ENCODE measurements at regions not wholly inside any gene's neighbourhood (a gene's known extent, or its start where the extent isn't known, plus 50 kb on each side); places are given as distances from the start of the nearest gene placed in this dataset.
"Not testable (repeated sequence)": the region's sequence is repeated elsewhere in the genome, so short reads cannot be mapped to it uniquely, and the experiment has no call there.

DNA sequence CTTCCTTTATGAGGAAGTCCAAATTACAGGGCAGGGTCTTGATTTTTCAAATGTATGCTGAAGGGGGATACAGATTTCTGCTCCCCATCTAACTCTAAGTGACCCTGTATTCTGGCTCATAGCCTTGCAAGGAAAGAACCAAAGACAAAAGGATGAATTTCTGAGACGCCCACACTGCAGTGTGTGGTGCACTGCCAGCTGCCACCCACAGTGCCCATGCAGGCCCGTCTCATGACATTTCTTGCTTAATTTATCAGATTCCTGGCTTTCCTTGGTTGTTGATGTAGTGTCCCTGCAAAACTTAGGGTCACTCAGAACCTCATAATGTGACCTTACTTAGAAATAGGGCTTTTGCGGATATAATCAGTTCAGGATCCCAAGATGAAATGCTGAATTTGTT, 68.0 kb downstream of the CBLN4 start:
- DNase-seq (ENCODE audit: low spot score), result no peak

DNA sequence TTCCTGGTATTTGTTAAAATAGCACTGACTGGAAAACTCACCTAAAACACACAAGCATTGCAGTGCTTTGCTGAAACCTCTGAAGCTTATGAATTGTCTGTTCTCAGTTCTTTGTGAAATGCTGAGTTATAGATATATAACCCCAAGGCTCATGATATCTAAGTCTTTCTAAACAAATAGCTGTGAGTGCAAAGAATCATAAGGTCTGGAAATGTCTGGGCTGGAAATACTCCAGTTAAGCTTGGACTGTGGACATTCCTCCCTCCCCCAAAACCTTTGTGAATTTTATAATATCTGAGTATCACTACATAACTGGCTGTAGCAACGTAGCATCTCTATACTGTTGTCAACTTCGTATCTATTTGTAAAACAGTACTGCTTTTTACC, 69.1 kb downstream of the CBLN4 start:
- DNase-seq (ENCODE audit: low spot score), result no peak

DNA sequence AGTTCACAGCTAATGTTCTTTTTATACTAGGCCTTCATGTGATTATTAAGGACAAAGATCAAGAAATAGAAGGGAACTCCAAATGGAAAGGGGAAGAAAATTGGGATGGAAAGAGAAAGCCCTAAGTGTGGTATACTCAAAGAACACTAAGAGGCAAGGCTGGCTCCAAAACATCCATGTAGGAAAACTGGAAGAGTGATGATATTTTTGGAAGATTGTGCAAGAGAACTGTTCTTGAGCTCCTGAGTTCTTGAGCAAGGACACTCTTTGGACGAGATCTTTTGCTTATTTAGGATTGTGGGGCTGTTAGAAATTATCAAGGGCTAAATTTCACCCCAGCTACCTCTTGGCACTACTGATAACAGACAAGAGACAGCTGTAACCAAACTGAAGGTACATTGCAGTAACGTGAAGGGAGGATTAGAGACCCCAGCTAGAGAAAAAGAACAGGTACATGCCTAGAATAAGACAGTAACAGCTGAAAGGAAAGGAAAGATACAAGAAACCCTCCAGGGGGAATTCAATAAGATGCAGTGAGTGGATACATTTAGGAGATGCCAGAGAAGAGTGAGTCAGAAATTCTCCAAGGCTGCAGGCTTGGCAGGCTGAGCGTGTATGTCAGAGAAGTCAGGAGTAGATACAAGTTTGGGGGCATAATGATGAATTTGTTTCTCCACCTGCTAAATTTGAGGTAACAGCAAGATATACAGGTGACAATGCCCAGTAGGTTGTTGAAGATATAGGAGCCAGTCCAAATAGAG, 69.7 kb downstream of the CBLN4 start:
- no peak for DNase-seq (ENCODE audit: low spot score)

DNA sequence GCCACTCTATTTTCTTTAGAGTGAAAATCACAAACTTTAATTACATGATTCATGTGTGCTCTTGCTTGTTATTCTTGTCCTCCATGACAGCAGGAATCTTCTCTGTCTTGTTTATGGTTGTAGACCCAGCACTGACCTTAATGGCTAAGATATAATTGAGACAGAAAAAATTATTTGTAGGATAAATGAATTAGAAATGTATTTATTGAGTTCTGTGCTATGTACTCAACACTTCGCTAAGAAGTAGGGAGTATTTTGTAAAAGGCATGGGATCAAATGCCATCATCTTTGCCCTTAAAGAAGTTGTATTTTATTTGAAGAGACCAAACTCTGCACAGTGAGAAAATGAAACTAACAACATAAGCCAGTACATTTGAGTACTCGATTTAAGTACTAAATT, 71.2 kb downstream of the CBLN4 start:
- DNase-seq (ENCODE audit: low spot score), result no peak

DNA sequence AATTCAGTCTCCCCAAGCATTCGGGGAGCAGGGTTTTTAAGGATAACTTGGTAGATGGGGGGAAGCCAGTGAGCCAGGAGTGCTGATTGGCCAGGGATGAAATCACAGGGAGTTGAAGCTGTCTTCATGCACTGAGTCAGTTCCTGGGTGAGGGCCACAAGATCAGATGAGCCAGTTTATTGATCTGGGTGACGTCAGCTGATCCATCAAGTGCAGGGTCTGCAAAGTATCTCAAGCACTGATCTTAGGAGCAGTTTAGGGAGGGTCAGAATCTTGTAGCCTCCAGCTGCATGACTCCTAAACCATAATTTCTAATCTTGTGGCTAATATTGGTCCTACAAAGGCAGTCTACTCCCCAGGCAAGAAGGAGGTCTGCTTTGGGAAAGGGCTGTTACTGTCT, 74.4 kb downstream of the CBLN4 start:
- DNase-seq (ENCODE audit: low spot score), result not testable (repeated sequence)

DNA sequence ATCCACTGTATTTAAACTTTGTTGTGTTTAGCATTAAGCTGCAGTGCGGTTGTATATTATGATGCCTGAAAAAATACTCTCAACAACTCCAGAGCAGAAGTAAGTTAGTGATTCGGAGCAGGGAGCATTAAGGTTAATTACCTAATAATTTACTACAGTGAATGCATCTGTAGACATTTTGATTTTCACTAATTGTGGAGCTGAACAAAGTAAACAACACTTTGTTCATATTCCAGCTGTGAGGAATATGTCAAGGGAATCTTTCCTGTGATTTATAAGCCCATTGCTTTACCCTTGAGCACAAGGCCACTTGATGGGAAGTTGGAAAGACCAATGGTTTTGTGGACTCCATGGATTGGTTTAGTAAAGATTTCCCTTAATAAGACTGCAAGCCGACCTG, 77.1 kb downstream of the CBLN4 start:
- no peak for DNase-seq (ENCODE audit: low spot score)

DNA sequence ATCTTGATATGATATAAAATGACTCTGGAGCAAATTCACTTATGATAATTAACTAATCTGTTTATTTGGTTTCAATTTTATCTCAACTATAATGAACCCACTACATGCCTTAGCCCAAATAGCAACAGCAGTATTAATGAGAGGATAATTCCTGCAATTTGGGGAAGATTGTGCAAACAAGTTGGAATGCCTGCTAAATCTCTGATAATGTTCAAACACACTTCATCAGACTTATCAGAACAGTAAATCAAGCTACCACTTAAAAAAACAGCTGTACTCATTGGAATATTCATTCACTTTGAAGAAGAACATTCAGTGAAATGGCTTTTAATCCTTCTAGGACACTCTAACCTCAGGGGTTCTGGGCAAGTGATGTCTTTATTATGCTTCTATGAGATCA, 85.4 kb downstream of the CBLN4 start:
- no peak for DNase-seq (ENCODE audit: low spot score)

DNA sequence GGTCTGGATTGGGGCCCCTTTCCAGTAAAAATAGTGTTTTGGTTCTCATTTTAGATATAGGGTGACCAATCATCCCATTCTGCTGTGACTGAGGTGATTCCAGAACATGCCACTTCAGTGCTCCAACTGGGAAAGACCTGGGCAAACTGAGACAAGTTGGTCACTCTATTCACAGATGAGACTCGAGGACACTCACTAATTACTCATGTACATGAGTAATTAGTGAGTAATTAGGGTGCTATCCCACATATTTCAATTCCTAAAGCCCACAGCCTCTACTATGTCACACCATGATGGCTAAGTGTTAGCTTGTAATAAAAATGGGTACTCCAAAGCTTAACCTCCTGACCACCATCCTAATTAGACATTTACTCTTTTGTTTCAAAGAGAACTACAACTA, 86.0 kb downstream of the CBLN4 start:
- no peak for DNase-seq (ENCODE audit: low spot score)

DNA sequence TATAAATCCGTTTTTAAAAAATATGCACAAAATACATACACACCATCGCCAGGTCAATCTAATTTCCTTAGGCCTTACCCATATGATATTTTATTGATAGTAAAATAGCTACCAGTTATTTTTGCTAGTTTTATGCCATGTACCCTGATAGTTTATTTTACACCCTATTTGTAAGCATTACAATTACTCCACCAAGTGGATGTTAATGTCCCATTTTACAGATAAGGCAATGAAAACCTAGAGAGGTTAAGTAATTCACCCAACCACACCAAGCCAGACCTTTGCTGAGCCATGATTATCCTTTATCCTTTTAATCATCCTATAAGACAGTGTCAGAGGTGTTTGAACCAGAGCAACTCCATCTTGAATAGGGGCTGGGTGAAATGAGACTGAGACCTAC, 86.8 kb downstream of the CBLN4 start:
- DNase-seq (ENCODE audit: low spot score), result no peak

DNA sequence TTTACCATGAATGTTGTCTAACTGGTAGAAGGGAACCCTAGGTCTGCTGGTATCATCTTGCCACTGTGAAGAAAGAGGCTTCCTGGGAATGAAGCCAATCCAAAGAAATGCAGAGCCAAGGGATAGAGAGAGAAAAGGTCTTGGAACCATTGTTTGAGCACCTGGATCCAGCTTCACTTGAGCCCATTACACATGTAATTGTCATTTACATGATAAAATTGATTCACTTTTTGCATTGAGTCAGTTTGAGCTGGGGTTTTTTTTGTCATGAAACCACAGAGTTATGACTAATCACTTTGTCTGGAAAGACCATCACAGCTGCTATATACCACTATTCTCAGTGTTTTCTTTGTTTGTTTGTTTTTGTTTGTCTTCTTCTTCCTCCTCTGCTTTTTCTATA, 112.3 kb downstream of the CBLN4 start:
- DNase-seq (ENCODE audit: low spot score), result no peak

DNA sequence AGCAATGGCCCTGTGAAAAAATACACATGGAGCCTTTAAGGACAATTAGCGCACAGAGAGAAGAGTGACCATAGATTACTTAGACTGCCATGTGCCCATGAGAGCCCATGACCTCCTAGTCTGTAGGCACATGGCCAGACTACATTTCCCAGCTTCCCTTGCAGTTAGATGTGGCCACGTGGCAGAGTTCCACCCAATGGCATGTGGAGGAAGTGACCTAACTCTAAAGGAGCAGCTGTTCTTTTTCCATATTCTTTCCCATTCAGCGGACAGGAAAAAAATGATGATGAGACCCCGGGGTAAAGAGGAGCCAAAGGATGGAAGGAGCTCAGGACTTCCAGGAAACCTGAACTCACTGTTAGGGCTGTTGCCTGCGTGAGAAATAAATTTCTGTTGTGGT, 116.6 kb downstream of the CBLN4 start:
- DNase-seq (ENCODE audit: low spot score), result no peak

DNA sequence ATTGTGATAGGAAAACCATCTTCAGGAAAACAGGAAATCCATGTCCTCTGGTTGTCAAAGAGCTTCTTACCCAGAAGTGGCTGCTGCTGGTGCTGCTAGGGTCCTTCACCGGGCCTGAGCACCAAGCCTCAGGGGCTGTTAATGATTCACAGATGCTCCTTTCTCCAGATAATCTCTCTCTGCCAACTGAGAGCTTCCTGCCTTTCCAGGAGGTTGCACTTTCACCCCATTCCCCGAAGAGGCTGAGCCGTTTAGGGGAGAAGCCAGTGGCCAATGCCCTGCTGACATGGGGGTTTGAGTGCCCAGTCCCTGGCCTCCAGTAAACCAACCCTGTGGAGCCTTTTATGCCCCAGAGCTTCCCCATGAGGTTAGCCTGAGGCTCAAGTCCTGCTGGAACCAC, 122.4 kb downstream of the CBLN4 start:
- no peak for DNase-seq (ENCODE audit: low spot score)

DNA sequence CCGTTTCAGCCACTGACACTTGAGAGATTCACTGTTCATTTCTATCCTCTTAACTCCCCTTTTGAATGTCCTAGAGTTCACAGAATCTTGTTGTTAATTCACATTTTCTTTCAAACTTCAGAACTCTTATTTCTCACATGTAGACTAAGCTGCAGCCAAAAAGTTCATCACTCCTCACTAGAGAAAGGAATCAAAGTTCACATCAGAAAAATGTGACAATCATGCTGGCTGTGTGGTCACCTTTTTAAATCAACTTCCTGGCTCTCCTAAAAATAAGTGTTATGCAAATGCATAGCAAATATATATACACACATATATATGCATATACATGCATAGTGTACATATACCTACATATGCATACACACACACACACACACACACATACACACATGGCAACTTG, 123.0 kb downstream of the CBLN4 start:
- DNase-seq (ENCODE audit: low spot score), result no peak

DNA sequence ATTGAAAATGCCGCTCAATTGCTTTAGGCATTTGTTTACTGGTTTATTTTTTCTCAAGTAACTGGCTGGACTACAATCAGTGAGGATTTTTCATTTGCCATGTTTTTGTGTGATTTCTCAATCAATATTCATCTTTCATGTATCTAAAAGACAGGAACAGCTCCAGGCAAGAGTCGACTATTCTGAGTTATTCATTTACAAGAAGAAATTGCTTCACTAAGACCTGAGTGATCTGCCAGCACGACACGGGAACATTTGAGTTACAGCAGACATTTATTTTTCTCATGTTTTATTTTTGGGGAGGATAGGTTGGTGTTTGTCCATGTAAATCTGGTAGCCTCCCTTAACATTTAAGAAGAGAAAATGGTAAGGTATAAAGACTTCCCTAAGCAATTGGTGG, 124.1 kb downstream of the CBLN4 start:
- no peak for DNase-seq (ENCODE audit: low spot score)

DNA sequence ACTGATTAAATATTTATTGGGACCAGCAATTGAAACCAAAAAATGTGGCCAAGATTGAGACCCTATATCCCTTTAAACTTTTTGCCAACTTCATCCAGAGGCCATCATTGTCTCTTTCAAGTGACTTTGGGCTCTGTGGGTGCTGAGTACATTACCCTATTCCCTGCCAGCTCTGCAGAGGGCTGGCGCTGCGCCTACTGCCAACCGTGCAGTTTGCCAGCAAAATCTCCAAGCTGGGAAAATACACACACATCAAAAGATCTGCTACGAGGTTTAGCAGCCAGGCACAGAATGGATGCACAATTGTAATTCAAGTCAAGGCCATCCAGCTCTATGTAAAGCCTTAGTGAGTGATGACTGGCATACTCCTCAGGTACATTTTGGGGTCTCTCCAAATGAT, 125.0 kb downstream of the CBLN4 start:
- DNase-seq (ENCODE audit: low spot score), result no peak

DNA sequence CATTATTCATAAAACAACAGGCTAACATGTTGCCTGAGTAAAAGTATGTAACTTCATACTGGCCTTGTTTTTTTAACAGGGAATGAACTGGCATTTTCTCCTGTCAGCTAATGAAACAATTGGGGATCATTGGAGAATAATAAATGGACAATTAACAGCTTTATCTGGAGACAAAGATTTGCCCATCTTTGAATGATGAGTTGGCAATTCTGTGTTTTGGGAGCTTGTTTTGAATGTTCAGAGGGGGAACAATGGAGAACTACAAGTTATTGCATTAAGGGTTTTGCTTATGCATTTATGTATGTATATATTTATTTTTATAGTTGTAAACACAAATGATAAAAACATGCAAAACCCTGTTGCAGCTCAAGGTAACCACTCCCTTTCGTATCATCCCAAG, 150.3 kb downstream of the CBLN4 start:
- DNase-seq (ENCODE audit: low spot score), result no peak

DNA sequence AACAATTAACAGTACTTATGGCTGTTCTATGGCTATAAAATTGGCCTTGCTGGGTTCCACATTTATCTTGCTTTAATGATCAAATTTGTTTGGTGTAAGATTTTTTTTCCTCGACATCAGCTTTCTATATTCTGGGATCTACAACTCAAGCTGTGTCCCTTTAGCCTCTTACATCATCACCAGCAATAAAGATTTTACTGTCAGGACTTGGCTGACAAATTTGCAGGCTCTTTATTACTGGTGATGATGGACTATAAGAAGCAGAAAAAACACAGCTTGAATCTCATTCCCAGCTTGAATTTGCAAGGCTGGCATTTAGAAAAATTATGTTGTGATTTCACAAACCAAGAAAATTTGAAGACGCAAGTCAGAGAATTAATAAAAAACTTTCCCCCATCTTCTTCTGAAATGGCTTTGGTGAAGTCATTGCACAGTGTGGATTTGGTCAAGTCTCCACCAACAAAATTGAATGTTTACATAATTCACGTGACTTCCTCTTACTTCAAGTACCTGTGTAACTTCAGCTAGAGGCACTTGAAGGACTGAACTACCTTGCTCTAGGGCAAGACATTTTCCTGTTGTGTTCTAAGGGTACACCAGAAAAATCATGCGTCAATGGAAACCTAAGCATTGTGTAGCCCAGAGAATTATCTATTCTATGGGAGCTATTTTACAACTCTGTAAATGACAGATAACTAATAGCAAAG, 175.0 kb downstream of the CBLN4 start:
- DNase-seq (ENCODE audit: low spot score), result no peak

DNA sequence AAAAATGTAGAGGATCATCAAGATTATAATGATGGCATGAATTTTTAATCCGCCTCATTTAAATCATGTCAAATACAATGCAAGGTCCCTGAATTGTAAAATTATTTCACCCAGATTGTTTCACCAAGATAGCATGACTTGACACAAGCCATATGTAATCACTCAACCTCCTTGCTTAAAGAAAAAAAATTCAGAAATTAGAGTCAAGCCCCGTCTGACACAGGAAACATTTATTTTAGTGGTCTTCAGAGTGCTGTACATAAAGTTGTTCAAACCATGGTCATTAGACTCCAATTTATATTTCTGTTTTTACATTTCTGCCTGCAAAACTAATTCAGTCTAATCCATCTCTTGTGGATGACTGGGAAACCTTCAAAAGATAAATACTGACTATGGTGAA, 200.2 kb downstream of the CBLN4 start:
- DNase-seq (ENCODE audit: low spot score), result no peak

DNA sequence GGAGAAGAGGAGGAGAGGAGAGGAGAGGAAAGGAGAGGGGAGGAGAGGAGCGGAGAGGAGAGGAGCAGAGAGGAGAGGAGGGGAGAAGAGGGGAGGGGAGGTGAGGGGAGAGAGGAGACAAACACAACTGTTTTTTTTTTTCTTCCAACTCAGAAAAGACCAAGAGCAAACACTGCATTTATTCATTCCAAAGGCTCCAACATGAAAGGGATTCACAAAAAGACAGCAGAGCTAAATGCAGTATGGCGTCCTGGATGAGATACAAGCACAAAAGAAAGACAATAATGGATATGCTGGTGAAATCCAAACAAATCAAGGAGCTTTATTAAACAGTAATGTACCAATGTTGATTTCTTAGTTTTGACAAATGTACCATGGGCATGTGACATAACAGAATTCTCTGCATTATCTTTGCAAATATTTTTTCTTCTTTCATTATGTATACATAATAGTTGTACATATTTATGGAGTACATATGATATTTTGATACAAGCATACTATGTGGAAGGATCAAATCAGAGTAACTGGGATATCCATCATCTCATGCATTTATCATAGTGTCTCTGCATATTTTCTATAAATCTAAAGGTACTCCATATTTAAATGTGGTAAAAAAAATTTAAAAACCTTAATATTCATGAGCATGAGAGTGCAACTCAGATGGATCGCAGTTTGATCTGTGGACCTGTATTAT, 204.6 kb downstream of the CBLN4 start:
- no peak for DNase-seq (ENCODE audit: low spot score)

DNA sequence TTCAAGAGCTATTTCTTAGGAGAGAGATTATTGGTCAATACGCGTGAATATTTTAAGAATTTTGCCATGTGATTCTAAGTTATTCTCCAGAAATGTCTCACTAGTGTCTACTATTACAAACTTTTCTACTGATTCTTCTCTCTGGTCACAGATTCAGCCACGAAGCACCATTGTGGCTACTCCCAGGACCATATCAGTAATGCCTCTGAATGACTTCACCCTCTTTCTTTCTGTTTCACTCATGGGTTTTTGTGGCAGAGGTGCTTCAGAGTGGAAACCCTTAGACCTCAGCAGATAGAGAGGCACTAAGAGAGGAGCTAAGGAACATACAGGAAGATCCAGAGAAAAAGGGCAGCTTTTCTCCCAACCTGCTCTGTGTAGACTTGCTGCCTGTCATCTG, 211.3 kb downstream of the CBLN4 start:
- no peak for DNase-seq (ENCODE audit: low spot score)

DNA sequence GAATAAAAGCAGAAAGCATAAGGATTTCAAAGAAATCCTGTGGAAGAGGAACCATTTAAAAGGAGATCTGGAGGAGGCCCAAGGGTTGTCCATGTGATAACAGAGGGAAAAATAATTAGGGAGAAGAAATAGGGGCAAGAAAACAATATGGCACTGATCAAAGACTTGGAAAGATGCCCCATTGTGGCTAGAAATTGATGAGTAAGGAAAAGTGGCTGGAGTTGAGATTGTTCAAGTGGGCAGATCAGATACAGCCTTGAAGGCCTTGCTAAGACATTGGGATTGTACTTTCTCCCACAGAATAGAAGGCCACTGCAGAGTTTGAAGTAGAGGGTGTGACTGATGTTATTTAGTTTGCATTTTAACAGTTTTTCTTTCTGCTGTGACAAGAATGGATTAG, 213.3 kb downstream of the CBLN4 start:
- no peak for DNase-seq (ENCODE audit: low spot score)

DNA sequence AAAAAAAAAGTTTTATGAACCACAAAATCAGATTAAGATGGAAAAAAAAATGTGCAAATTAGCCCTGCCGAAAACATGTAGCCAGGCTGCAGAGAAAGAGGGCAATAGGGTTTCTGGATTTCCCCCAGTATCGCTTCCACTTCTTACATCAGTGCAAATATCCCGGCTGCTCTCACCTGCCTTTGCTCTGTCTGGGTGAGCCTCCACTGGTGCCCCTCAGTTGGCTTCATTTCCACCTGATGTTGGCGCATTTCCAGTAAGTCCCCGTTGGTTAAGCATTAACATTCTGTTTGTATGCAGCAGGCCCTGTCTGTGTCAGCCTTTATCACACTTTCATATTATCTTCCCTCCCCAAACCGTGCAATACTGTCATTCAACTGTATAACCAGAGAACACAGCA, 215.1 kb downstream of the CBLN4 start:
- no peak for DNase-seq (ENCODE audit: low spot score)

DNA sequence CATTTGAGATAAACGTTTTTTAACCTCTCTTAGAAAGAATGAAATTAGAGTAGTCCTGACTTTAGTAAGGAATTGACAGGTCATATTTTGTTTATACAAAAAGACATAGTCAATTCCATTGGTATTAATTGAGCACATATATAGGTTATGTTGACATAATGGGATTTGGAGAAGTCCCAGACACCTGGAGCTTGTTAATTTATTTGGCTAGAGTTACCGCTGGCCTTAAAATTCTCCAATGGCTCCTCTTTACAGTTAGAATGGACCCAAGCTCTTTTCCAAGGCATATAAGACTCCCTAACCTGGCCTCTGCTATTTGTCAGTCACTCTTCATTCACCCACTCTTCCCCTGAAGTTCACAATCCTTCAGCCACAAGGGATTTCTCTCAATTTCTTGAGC, 221.3 kb downstream of the CBLN4 start:
- no peak for DNase-seq (ENCODE audit: low spot score)
